ENCODE measurements at regions not wholly inside any gene's neighbourhood (a gene's known extent, or its start where the extent isn't known, plus 50 kb on each side); places are given as distances from the start of the nearest gene placed in this dataset.

GRCh38 chr13:51523082-51523518, 61.2 kb upstream of the WDFY2 start:
- TF ChIP-seq CHD1 (IDR thresholded peaks at IDR 0.05; ENCODE audit: low read depth, low read length) (no peak), CBX3 (IDR thresholded peaks at IDR 0.05; ENCODE audit: borderline replicate concordance, low read depth) (no peak), RCOR1 (conservative IDR thresholded peaks at IDR 0.05; ENCODE audit: low read depth, low read length) (no peak), RAD51 (IDR thresholded peaks at IDR 0.05) (no peak), HDAC2 (IDR thresholded peaks at IDR 0.05) (no peak), ZNF384 (IDR thresholded peaks at IDR 0.05; ENCODE audit: borderline replicate concordance, low read depth, low read length) (no peak), USF2 (IDR thresholded peaks at IDR 0.05; ENCODE audit: borderline replicate concordance, low read depth, low read length) (no peak), EZH2 (IDR thresholded peaks at IDR 0.05; ENCODE audit: borderline replicate concordance, control insufficient read depth, low read depth, low read length) (no peak)
- TF ChIP-seq, protein P1, sequence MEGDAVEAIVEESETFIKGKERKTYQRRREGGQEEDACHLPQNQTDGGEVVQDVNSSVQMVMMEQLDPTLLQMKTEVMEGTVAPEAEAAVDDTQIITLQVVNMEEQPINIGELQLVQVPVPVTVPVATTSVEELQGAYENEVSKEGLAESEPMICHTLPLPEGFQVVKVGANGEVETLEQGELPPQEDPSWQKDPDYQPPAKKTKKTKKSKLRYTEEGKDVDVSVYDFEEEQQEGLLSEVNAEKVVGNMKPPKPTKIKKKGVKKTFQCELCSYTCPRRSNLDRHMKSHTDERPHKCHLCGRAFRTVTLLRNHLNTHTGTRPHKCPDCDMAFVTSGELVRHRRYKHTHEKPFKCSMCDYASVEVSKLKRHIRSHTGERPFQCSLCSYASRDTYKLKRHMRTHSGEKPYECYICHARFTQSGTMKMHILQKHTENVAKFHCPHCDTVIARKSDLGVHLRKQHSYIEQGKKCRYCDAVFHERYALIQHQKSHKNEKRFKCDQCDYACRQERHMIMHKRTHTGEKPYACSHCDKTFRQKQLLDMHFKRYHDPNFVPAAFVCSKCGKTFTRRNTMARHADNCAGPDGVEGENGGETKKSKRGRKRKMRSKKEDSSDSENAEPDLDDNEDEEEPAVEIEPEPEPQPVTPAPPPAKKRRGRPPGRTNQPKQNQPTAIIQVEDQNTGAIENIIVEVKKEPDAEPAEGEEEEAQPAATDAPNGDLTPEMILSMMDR (IDR thresholded peaks at IDR 0.05 in 2 of 3, conservative IDR thresholded peaks at IDR 0.05 in 1 of 3; ENCODE audit: control insufficient read depth in 2 of 3, extremely low read depth in 1 of 3, insufficient read depth in 1 of 3, low read depth in 3 of 3, low read length in 3 of 3): no peak

Measured in GM12878 (cell line).